ENCODE measurements at regions not wholly inside any gene's neighbourhood (a gene's known extent, or its start where the extent isn't known, plus 50 kb on each side); places are given as distances from the start of the nearest gene placed in this dataset.

DNA sequence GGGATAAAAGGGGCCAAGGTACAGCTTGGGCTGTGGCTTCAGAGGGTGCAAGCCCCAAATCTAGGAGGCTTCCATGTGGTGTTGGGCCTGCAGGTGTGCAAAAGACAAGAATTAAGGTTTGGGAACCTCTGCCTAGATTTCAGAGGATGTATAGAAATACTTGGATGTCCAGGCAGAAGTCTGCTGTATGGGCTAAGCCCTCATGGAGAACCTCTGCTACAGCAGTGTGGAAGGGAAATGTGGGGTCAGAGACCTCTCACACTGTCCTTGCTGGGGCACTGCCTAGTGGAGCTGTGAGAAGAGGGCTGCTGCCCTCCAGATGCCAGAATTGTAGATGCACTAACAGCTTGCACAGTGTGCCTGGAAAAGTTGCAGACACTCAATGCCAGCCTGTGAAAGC lies 880.6 kb upstream of the ID2 start:
- TF ChIP-seq, protein P1, sequence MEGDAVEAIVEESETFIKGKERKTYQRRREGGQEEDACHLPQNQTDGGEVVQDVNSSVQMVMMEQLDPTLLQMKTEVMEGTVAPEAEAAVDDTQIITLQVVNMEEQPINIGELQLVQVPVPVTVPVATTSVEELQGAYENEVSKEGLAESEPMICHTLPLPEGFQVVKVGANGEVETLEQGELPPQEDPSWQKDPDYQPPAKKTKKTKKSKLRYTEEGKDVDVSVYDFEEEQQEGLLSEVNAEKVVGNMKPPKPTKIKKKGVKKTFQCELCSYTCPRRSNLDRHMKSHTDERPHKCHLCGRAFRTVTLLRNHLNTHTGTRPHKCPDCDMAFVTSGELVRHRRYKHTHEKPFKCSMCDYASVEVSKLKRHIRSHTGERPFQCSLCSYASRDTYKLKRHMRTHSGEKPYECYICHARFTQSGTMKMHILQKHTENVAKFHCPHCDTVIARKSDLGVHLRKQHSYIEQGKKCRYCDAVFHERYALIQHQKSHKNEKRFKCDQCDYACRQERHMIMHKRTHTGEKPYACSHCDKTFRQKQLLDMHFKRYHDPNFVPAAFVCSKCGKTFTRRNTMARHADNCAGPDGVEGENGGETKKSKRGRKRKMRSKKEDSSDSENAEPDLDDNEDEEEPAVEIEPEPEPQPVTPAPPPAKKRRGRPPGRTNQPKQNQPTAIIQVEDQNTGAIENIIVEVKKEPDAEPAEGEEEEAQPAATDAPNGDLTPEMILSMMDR (IDR thresholded peaks at IDR 0.05), result no peak
- TF ChIP-seq POLR2A (IDR thresholded peaks at IDR 0.05), result no peak

All from heart left ventricle (tissue), 13 donors.